ENCODE measurements at regions not wholly inside any gene's neighbourhood (a gene's known extent, or its start where the extent isn't known, plus 50 kb on each side); places are given as distances from the start of the nearest gene placed in this dataset.

- intact Hi-C loops (cut with DNase I, micrococcal nuclease) = no loop called here
- H3K4me1 ChIP-seq (ENCODE audit: low read depth) = no peaks in the 10 kb centered on the region
- peak in 1 of 3 donors; percentile 27 for DNase-seq
Observed at GRCh38 chr2:106572541-106573450, 85.6 kb downstream of the CD8B2 start.

DNA sequence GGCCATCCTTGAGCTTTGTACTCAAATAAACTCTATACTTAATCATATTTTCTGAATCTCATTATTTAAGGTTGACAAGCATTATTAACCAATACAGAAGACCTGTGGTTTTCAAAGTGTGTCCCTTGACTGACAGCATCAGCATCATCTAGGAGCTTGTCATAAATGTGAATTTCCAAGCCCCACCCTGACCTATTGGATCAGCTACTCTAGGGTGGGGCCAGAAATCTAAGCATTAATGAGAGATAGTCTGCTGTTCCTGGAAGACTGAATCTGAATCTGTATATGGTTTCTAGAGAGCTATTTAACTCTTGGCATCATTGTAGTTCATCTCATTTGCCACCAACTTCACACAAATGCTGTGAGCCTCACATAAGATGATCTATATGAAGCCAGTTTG is 86.6 kb downstream of the CD8B2 start:
- TF ChIP-seq, protein P1, sequence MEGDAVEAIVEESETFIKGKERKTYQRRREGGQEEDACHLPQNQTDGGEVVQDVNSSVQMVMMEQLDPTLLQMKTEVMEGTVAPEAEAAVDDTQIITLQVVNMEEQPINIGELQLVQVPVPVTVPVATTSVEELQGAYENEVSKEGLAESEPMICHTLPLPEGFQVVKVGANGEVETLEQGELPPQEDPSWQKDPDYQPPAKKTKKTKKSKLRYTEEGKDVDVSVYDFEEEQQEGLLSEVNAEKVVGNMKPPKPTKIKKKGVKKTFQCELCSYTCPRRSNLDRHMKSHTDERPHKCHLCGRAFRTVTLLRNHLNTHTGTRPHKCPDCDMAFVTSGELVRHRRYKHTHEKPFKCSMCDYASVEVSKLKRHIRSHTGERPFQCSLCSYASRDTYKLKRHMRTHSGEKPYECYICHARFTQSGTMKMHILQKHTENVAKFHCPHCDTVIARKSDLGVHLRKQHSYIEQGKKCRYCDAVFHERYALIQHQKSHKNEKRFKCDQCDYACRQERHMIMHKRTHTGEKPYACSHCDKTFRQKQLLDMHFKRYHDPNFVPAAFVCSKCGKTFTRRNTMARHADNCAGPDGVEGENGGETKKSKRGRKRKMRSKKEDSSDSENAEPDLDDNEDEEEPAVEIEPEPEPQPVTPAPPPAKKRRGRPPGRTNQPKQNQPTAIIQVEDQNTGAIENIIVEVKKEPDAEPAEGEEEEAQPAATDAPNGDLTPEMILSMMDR (IDR thresholded peaks at IDR 0.05) = no peak
- no peak for DNase-seq
- no peaks in the 10 kb centered on the region for H3K36me3 ChIP-seq (ENCODE audit: low read depth)
- intact Hi-C loops (cut with DNase I, micrococcal nuclease) = no loop called here
- no peaks in the 10 kb centered on the region for H3K4me1 ChIP-seq (ENCODE audit: low read depth)
- H3K4me3 ChIP-seq = no peak overlapping the region
- no peak for ATAC-seq
- no peaks in the 10 kb centered on the region for H3K9me3 ChIP-seq

More at GRCh38 chr2:106572541-106573450, 85.6 kb downstream of the CD8B2 start:
- Histone ChIP-seq H3K9me3 (no peaks in the 10 kb centered on the region), H3K4me3 (no peak overlapping the region), H3K36me3 (ENCODE audit: low read depth) (no peaks in the 10 kb centered on the region)
- ATAC-seq = peak; percentile 56
- TF ChIP-seq, protein P1 (IDR thresholded peaks at IDR 0.05) = peak; percentile 19

DNA sequence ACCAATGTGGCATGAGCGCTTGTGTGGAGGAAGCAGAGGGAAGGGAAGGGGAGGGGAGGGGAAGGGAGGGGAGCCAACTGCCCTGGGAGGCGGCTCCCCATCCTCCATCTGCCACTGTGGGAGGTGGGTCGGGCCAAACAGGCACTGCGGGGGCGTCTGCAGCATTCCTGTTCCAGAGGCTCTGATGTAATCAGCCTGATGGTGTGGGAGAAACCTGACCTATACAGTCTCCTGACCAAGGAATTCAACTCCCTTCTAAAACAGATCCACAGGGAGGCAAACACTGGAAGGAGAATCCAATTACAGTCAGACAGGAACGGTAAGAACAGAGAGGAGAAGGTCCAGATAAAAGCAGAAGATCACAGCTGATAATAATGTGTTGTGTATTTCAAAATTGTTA is 88.8 kb downstream of the CD8B2 start:
- Histone ChIP-seq H3K36me3 (ENCODE audit: low read depth) (no peaks in the 10 kb centered on the region), H3K4me3 (no peak overlapping the region), H3K4me1 (ENCODE audit: low read depth) (no peaks in the 10 kb centered on the region), H3K9me3 (no peaks in the 10 kb centered on the region)
- intact Hi-C loops (cut with DNase I, micrococcal nuclease) = no loop called here
- TF ChIP-seq, protein P1 (IDR thresholded peaks at IDR 0.05) = no peak
- ATAC-seq (no peak), DNase-seq (no peak)

DNA sequence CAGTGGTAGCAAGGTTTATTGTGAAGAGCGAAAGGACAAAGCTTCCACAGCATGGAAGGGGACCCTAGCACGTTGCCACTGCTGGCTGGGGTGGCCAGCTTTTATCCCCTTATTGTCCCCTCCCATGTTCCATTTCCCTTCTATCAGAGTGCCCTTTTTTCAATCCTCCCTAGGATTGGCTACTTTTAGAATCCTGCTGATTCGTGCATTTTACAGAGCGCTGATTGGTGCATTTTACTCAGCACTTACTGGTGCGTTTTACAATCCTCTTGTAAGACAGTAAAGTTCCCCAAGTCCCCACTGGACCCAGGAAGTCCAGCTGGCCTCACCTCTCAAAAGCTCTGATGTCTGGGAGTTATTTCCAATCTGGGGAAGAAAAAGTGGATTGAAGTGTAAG is 90.1 kb downstream of the CD8B2 start:
- intact Hi-C loops (cut with DNase I, micrococcal nuclease) = no loop called here
- Histone ChIP-seq H3K4me1 (ENCODE audit: low read depth) (peaks cover 5% of the 10 kb centered on the region), H3K36me3 (ENCODE audit: low read depth) (no peaks in the 10 kb centered on the region), H3K4me3 (no peak overlapping the region), H3K9me3 (no peaks in the 10 kb centered on the region)
- TF ChIP-seq, protein P1 (IDR thresholded peaks at IDR 0.05) = no peak
- no peak for ATAC-seq
- no peak for DNase-seq

GRCh38 chr2:106579750-106580197 is 92.6 kb downstream of the CD8B2 start:
- Histone ChIP-seq H3K4me1 (ENCODE audit: low read depth) (peaks cover 8% of the 10 kb centered on the region), H3K4me3 (no peak overlapping the region), H3K9me3 (no peaks in the 10 kb centered on the region), H3K36me3 (ENCODE audit: low read depth) (no peaks in the 10 kb centered on the region)
- ATAC-seq = no peak
- intact Hi-C loops (cut with DNase I, micrococcal nuclease) = no loop called here
- DNase-seq = no peak
- TF ChIP-seq, protein P1 (IDR thresholded peaks at IDR 0.05) = no peak
